NOMO-1 (cell line): ENCODE measurements at regions not wholly inside any gene's neighbourhood (a gene's known extent, or its start where the extent isn't known, plus 50 kb on each side); places are given as distances from the start of the nearest gene placed in this dataset.
A peak's percentile ranks its signal among the peaks of the same experiment; 100 is the strongest.
"Not testable (repeated sequence)": the region's sequence is repeated elsewhere in the genome, so short reads cannot be mapped to it uniquely, and the experiment has no call there.

Experiments used
- DNase-seq, 2 experiments: peaks; one replicate each; lab custom pipeline; 2025; ENCODE audit not compliant: unreplicated experiment in 2 of 2; lab: John Stamatoyannopoulos, UW

DNA sequence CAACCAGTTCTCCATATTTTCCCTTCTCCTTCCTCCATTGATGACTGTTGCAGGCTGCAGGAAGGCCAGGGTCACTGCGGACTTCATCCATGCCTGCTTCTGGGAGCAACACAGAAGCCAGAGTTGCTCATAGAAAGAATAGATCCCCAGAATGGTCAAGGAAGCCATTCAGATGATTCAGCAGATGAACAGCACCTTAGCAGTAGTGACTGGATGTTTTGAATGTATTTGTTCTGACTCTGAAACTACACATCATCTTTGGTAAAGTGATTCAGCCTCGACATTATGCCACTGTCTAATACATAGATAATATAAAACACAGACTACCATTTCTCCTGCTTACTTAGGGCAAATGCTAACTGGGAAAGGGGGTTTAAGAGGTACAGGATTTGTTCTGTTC, 411.6 kb downstream of the RND3 start:
- no peak for DNase-seq

DNA sequence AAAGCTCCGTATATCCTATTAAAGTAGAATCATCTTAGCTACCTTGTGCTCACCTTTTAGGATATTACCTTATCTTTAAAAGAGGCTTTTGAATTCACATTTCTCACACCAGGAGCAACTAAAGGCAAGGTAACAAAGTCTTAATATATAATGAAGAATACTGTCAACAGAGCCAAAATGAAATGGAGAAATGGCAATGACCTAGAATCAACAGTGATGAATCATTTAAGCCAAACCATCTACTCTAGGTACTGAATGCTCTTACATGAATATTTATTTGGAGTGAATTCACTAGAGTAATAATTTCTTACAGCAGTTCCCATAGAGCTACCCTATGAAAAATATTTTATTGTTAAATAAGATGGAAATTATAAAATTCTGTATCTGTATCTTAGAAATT, 421.0 kb downstream of the RND3 start:
- no peak for DNase-seq

DNA sequence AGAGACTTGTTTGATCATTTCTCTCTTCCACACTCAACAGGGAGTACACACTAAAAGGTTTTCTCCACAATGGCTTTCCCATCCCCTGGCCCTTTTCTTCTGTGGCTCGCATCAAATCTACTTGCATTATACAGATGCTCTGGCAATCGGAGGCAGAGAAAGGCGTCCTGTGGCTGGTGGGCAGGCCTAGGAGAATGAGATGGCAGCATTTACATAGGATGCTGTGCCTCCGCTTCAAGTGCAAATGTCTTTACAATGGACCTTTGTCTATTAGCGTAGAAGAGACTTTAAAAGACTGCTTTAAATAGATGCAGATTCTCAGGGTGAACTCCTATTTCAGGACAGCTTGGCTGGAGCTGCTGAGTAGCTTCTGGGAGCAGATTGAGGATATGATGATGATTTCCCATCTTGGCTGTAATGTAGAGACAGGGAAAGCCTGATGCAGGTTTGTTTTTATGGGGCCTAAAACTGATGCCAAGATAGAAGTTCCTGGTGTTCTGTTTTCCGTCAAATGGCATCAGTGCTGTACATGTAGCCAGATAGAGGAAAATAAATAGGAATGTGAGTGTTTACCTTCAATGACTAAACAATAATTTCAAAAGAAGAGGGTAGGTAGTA, 423.4 kb downstream of the RND3 start:
- no peak for DNase-seq

DNA sequence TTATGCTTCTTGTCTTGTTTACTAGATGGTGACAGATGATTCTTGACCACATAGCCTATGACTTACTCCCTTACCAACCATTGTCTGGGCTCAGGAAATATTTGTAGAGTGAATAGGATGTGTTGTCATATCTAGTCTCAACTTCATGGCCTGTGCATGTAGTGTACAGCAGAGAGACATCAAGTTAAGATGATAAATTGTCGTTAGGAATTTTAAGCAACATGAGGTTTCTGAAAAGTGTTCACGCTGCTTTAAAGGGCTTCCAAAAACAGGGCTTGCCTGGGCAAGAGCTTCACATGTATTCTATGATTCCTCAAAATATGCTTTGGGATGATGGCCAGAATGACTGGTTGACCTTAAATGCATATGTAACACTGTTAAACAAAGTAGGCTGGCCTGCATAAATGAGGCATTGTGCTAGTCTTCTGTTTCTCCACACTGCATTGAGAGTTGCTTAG, 424.0 kb downstream of the RND3 start:
- no peak for DNase-seq

DNA sequence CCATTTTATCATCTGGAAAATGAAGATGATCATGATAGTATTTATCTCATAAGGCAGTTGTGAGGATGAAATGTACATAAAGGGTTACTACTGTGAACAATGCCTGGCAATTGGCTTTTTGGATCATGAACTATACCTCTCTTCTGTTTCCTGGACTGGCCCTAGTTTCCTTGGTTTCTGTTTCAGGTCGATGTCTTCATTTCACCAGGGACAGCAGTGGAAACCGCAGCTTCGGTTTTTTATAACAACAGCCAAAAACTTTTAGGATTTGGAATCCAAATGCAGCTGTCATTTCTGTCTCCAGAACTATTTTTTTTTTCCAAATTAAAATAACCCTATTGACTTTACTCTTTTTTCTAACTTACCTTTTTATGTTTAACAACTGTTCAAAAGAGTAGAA, 425.1 kb downstream of the RND3 start:
- DNase-seq: no peak

DNA sequence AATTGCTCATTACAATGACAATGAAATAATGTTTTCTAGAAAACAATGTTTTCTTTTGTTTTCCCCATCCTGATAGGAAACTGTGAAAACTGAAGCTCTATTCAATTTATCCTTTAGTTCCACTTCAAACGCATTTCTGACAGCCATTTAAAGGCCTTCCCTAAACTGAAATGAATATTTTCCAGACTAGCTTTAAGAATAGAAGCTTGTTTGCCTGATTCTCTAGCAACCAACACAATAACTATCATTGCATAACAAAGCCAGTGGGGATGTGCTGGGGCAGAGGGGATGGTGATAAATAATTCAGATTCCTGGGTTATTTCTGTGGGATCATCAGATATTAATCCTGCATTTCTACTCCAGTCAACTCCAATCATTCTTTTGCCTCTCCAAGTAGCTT, 427.1 kb downstream of the RND3 start:
- DNase-seq: no peak

DNA sequence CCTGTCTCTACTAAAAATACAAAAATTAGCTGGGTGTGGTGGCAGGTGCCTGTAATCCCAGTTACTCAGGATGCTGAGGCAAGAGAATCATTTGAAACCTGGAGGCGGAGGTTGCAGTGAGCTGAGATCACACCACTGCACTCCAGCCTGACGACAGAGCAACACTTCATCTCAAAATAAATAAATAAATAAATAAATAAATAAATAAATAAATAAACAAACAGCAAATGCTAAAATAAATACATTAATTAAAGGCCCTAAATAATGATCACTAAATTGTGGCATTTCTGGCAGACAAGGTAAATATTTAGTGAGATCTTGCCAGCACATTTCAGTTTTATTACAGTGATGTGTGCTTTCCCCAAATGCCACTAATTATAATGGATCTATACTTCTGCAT, 427.8 kb downstream of the RND3 start:
- DNase-seq: not testable (repeated sequence)

DNA sequence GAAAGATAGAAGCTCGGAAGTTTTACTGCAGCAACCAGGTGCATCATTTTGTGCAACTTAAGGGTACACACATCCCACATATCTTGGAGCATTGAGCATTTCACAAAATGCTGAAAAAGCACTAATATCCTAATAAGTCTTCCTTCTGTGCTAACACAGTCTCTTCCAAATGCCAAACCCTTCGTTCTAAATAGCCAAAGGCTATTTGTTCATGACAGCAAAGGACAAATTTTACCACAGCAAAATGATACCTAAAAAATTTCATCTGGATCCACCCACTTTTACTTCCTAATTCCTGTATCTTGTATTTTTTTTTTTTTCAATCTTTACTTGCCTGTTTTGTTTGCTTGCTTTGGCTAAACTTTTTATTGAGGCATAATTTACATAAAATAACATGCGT, 435.0 kb downstream of the RND3 start:
- no peak for DNase-seq

DNA sequence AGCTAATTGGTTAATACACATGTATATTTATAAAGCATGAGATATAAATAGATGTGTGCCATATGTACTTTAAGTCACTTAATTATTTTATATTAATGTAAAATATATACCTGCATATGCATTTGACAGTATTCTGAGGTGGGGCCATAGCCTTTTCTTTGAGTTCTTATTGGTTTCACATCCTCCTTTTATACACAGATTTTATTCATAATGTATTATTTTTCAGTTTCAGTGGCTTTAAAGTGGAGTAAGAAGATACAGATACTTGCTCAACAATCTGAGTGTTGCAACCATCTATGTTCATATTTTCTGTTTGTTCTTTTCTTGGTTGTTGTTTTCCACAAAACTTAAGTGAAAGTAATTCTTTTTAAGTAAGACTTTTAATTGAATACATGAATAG, 436.5 kb downstream of the RND3 start:
- peak in 1 of 2 experiments; percentile 5 for DNase-seq

DNA sequence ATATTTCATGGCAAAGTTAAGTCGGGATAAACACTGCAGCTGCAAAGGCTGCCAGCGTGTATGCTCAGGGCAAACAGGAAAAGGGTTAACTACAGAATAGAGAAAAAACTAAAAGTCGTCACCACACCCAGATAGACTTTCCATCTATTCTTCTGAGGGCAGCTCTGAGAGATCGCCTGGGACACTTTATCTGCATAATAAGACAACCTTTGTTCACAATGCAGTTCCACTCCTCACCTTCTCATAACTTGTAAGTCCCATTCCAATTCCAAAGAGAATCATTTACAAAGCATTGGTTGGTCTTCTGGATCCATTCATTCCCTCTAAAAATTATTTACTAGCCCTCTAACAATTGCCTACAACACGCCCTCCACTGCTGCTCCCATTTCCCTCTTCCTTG, 437.4 kb downstream of the RND3 start:
- no peak for DNase-seq

DNA sequence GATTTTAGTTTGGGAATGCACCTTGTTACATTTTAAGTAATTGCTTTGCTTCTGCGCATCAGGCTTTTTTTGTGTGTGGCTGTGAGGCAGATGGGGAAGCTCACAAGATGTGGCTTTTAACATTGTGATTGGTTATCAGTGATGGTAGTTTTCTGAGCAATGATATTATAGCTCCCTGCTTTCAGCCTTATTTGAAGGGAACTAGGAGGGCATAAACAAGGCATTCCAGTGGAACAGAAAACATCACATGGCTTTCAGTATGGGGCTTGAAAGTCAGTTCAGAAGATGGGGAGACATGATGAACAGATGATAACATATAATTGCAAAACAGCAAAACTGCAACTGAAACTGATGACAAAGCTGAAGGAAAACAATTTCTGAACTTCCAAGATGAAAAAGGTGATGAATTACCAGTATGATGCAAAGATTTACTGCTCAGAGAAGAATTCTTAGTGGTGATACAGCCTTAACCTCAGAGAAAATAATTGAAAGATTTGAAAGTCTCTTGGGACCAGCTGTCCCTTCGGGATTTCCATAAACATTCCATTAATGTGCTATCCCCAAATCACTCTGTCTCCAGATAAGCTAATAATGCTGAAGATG, 439.7 kb downstream of the RND3 start:
- no peak for DNase-seq

DNA sequence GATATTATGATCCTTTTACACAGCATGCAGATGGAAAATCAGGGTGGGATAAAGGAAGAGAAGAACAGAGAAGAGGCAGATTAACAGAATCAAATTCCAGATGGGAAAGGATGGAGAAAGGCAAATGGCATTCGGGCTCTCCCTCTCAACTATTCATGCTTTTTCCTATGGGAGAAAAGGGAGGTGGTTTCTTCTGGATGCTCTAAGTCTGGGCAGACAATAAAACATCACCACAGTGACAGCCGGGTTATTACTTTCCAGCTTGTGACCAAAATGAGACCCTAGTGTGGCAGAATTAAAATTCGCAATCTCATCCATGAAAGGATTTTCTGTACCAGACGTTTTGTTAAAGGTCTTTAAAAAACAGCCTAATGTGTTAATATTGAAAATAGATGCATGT, 440.7 kb downstream of the RND3 start:
- no peak for DNase-seq

DNA sequence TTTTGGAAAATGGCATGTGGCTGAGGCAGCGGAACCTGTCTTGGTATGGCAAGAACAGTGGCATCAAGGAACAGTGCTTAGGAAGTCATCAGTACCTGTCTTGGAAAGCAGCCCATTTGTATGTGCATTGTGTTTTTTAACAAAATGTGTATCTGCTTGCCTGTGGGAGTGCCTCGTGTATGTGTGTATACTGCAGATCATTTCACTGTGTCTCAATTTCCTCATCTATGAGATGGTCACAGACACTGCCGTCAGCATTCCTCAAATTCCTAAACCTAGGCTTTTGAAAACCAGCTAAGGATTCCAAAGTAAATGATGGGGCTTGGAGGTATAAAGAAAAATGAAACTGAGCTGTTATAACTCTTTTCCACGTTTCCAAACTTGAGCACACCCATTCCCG, 441.3 kb downstream of the RND3 start:
- DNase-seq: no peak

DNA sequence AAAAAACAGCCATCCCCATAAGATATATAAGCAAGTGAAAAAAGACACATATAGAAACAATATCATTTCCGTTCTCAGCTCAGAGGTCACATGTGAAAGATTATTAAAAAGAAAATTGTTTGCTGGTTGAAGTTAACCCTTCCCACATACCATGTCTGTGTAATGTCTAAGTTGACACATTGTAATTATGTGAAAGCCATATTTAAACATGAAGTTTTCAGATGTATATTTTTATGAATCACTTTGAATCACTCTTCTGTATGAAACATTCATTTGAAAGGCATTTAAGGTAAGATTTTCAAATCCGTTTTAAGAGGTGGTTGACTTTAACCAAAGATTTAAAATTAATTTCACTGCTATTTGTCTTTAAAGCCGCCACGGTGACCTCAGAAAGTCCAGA, 441.9 kb downstream of the RND3 start:
- no peak for DNase-seq

DNA sequence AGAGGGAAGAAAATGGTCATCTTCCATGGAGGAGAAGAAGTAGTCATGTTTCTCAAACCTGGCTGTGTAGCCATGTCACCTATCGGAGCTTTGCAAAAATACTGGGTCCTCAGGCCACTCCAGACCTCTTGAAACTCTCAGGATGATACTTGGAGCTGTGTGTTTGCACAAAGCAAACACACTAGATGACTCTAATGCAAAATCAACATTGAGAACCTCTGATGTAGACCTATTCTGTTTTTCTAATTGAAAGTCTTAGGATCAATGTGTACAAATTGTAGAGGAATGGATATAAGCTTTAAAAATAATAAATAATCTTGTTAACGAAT, 444.3 kb downstream of the RND3 start:
- DNase-seq: no peak

DNA sequence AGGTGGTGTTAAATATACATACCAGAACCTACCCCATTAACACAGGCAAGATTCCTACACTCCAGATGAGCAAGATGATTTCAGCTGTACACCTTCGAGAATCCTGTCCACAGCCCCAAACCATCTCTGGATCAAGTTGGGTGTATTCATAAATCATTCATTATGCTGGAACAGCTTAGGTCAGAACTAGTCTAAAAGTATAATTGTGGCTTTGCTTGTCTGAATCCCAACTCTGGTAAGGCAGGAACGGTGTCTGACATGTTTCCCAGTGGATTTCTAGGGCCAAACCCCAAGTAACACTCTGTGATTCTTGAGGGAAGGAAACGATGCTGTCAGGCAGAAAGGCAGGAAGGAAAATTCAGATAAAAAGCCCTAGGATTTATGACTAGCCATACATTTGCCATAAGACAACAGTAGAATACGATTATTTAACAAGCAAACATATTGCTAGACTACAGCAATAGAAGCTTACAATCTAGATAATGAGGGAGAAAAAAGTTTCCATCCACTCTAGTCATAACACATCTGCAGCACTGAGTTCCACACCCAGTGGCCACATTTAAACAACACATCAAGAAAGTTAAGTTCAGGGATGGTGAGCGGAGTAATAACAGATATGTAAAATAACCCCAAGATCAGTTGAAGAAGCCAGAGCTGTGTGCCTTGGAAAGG, 444.8 kb downstream of the RND3 start:
- no peak for DNase-seq

DNA sequence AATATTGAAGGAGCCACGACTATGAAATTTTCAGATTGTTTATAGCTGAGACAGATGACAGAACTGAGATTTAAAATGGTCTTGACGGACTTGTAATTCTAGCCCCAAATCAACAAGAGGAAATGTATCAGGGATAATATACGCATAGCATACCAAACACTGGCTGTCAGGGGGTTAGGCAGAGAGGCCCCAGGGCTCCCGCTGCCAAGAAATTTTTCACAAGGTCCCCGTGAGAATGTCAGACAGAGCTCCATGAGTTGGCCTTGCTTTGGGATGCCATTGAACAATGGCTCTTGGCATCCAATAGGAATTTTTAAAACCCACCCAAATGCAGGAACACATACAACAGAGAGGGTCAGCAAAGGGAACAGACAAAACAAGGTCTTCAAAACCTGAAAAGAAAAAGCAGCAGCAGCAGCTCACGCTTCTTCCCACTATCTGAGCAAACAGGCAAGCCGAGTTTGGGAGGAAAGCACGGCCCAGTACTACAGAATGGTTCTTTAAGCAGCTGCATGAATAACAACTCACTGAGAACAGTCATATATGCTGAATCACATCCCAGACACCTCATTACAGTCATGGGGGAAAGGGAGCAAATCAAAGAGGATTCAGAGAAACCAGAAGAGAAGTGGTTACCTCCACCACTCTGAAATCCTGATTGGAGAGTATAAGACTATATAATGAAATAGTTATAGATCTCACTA, 445.6 kb downstream of the RND3 start:
- no peak for DNase-seq

DNA sequence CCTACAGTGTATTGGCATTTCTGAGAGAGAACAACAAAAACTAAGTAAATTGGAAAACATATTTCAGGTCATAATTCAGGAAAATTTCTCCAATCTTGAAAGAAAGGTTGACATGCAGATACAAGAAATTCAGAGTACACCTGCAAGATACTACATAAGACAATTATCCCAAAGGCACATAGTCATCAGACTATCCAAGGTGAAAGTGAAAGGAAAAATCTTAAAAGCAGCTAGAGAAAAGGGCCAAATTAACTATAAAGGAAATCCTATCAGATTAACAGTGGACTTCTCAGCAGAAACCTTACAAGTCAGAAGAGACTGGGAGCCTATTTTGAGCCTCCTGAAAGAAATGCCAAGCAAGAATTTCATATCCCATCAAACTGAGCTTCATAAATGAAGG, 449.0 kb upstream of the MMADHC start:
- DNase-seq: no peak

DNA sequence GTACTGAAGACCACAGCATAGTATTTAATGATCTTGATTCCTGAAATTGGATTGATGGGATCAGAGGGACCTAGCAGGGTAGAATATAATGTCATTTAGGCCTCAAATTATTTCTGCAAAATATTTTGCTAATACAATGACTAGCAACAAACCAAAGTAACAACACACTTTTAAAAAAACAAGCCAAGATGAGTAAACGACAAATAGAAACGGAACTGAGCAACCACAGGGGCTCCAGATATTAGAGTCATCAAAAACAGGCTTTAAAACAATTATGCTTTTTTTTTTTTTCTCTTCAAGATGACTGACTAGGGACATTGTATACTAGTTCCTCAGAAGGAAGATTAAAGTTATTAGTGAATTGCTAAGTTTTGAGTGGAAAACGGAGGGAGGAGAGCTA, 447.1 kb upstream of the MMADHC start:
- DNase-seq: no peak

DNA sequence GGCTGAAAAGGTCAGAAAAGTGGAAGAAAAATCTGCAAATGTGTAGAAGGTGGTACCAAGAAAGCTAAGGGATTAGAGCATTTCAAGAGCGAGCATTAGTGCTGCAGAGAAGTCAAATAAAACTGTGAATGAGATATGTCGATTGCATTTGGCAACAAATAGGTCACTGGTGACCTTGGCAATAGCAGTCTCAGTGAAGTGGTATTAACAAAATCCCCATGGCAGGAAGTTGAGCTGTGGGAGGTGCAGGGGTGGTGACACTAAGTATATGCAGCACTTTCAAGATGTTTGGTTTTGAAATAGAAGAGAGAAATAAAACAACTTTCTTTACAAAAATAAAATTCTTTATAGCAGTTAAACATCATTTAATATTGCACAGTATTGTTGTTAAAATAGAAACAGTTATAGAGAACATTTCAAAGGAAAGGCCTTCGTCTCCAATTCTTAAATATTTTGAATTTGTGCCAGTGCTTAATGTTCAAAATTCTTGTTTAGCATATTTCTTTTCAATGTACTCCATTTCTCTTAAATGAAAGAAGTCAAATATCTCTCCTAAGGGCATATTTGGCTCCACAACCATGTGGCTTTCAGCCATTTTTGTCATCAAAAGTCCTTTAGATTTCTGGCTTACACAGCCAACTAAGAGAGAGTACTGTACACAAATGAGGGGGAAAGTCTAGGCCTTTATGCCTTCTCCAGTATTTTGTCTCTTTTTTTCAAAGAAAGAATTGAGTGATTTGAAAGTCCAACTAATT, 443.0 kb upstream of the MMADHC start:
- DNase-seq: no peak

DNA sequence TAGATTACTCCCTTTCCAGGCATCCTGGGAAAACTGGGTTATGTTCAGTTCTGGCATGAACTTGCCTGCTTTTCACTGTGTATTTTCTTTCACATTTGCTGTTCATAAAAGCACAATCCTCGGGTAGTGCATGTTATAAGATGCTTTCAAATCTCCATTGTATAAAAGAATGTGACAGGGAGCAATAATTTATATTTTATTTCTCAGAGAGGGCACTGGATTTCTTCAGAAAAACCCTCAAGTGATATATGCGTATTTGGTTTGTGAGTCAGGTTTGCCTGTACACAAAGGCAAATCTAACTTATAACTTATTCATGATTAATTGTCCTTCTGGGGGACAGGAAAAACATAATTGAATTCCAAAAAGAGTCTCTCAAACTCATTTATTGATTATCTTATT, 440.7 kb upstream of the MMADHC start:
- DNase-seq: no peak
